Gastroesophageal sphincter (tissue), 4 donors: ENCODE measurements at regions not wholly inside any gene's neighbourhood (a gene's known extent, or its start where the extent isn't known, plus 50 kb on each side); places are given as distances from the start of the nearest gene placed in this dataset.

Source experiments
- ATAC-seq: fragments of 150-250 bp; one replicate; pipeline ENCODE4 v1.9.1; 2016; ENCODE audit warnings: mild to moderate bottlenecking, moderate library complexity
- H3K27ac ChIP-seq, 4 donors: fragments of 200-600 bp; sonication (generic) in 3 of 4; 1 replicate in 3 of 4; 2 replicates in 1 of 4; pipeline ENCODE4 v1.5.1; 2016 to 2019
- H3K27me3 ChIP-seq: fragments of 200-600 bp; sonication (generic); one replicate; pipeline ENCODE4 v1.5.1; 2019
- H3K36me3 ChIP-seq, 2 donors: fragments of 200-600 bp; sonication (generic); one replicate each; pipeline ENCODE4 v1.5.1; 2019; ENCODE audit warnings: control low read depth in 1 of 2
- H3K4me1 ChIP-seq, 3 donors: fragments of 200-600 bp; sonication (generic); 1 replicate in 2 of 3; 2 replicates in 1 of 3; pipeline ENCODE4 v1.5.1; 2016 to 2019; ENCODE audit warnings: control low read depth in 2 of 3
- H3K4me3 ChIP-seq, 2 donors: fragments of 200-600 bp; sonication (generic); one replicate each; pipeline ENCODE4 v1.5.1; 2019; ENCODE audit warnings: mild to moderate bottlenecking in 1 of 2, moderate library complexity in 1 of 2
- H3K9me3 ChIP-seq, 3 donors: fragments of 200-600 bp; sonication (generic); one replicate each; pipeline ENCODE4 v1.5.1; 2017 to 2019; ENCODE audit warnings: control low read depth in 2 of 3
- EP300 ChIP-seq: sonication (generic); formaldehyde crosslinking; IDR thresholded peaks from one replicate; pipeline ENCODE4 v1.6.1; 2017; ENCODE audit warnings: antibody characterized with exemption, mild to moderate bottlenecking
- POLR2A ChIP-seq, 2 donors: fragments of 450-650 bp; IDR thresholded peaks; one replicate each; pipeline ENCODE4 v1.6.1; 2017; ENCODE audit warnings: antibody characterized with exemption in 2 of 2, mild to moderate bottlenecking in 2 of 2, moderate library complexity in 1 of 2
- POLR2AphosphoS5 ChIP-seq: sonication (generic); formaldehyde crosslinking; IDR thresholded peaks from one replicate; pipeline ENCODE4 v1.6.1; 2017; ENCODE audit warnings: antibody characterized with exemption
- WGBS, 2 donors: methylation state at CpG; one replicate each; pipeline ENCODE4 v1.1.5; 2018; ENCODE audit warnings: low coverage in 1 of 2; 5-methylcytosine and 5-hydroxymethylcytosine counted together
- TF ChIP-seq, protein P1 (sequence below), 4 experiments: fragments of 200-600 bp in 2 of 4; fragments of 450-650 bp in 2 of 4; sonication (generic) in 1 of 4; IDR thresholded peaks; one replicate each; pipeline ENCODE4 v1.5.1; 2017 to 2019; ENCODE audit warnings: antibody characterized with exemption in 4 of 4, mild to moderate bottlenecking in 2 of 4, moderate library complexity in 2 of 4

- WGBS, 2 donors: 62 to 70% methylated on average over 2 to 5 of the region's 5 CpGs
These were observed 86.7 kb upstream of the ANKRD34C start for GRCh38 chr15:79195802-79196201.

GRCh38 chr15:79195239-79195638 is 87.3 kb upstream of the ANKRD34C start:
- Histone ChIP-seq H3K27ac (no peak overlapping the region), H3K4me1 (no peaks in the 10 kb centered on the region), H3K27me3 (peaks cover 42% of the 10 kb centered on the region), H3K36me3 (no peaks in the 10 kb centered on the region), H3K4me3 (no peak overlapping the region), H3K9me3 (no peaks in the 10 kb centered on the region)
- ATAC-seq: no peak
- TF ChIP-seq, protein P1, sequence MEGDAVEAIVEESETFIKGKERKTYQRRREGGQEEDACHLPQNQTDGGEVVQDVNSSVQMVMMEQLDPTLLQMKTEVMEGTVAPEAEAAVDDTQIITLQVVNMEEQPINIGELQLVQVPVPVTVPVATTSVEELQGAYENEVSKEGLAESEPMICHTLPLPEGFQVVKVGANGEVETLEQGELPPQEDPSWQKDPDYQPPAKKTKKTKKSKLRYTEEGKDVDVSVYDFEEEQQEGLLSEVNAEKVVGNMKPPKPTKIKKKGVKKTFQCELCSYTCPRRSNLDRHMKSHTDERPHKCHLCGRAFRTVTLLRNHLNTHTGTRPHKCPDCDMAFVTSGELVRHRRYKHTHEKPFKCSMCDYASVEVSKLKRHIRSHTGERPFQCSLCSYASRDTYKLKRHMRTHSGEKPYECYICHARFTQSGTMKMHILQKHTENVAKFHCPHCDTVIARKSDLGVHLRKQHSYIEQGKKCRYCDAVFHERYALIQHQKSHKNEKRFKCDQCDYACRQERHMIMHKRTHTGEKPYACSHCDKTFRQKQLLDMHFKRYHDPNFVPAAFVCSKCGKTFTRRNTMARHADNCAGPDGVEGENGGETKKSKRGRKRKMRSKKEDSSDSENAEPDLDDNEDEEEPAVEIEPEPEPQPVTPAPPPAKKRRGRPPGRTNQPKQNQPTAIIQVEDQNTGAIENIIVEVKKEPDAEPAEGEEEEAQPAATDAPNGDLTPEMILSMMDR (IDR thresholded peaks at IDR 0.05): no peak
- TF ChIP-seq POLR2A (IDR thresholded peaks at IDR 0.05): no peak
- TF ChIP-seq EP300: no peak
- TF ChIP-seq POLR2AphosphoS5: no peak
- WGBS, 2 donors: 40 to 49% methylated on average over 1 to 4 of the region's 4 CpGs

More at GRCh38 chr15:79195802-79196201, 86.7 kb upstream of the ANKRD34C start:
- H3K4me3 ChIP-seq: no peak overlapping the region
- no peaks in the 10 kb centered on the region for H3K9me3 ChIP-seq
- H3K27ac ChIP-seq: no peak overlapping the region
- no peaks in the 10 kb centered on the region for H3K36me3 ChIP-seq
- no peak for ATAC-seq
- H3K27me3 ChIP-seq: peaks cover 42% of the 10 kb centered on the region
- TF ChIP-seq POLR2A (IDR thresholded peaks at IDR 0.05): no peak
- TF ChIP-seq POLR2AphosphoS5: no peak
- no peak for TF ChIP-seq EP300
- TF ChIP-seq, protein P1 (IDR thresholded peaks at IDR 0.05): no peak
- no peaks in the 10 kb centered on the region for H3K4me1 ChIP-seq

GRCh38 chr15:79194386-79194785 is 88.1 kb upstream of the ANKRD34C start:
- ATAC-seq: no peak
- Histone ChIP-seq H3K4me3 (no peak overlapping the region), H3K27me3 (peaks cover 42% of the 10 kb centered on the region), H3K36me3 (no peaks in the 10 kb centered on the region), H3K4me1 (no peaks in the 10 kb centered on the region), H3K27ac (no peak overlapping the region), H3K9me3 (no peaks in the 10 kb centered on the region)
- TF ChIP-seq, protein P1 (IDR thresholded peaks at IDR 0.05): no peak
- no peak for TF ChIP-seq POLR2A (IDR thresholded peaks at IDR 0.05)
- TF ChIP-seq POLR2AphosphoS5: no peak
- TF ChIP-seq EP300: no peak
- 63 to 79% methylated on average over 2 to 3 of the region's 3 CpGs for WGBS, 2 donors

- no peak for ATAC-seq
- Histone ChIP-seq H3K27me3 (peaks cover 41% of the 10 kb centered on the region), H3K27ac (no peak overlapping the region), H3K4me1 (no peaks in the 10 kb centered on the region), H3K4me3 (no peak overlapping the region), H3K36me3 (no peaks in the 10 kb centered on the region), H3K9me3 (no peaks in the 10 kb centered on the region)
- WGBS, 2 donors: 62 to 76% methylated on average over 2 of the region's 2 CpGs
- TF ChIP-seq, protein P1 (IDR thresholded peaks at IDR 0.05): no peak
These were observed 89.0 kb upstream of the ANKRD34C start for GRCh38 chr15:79193549-79193948.

DNA sequence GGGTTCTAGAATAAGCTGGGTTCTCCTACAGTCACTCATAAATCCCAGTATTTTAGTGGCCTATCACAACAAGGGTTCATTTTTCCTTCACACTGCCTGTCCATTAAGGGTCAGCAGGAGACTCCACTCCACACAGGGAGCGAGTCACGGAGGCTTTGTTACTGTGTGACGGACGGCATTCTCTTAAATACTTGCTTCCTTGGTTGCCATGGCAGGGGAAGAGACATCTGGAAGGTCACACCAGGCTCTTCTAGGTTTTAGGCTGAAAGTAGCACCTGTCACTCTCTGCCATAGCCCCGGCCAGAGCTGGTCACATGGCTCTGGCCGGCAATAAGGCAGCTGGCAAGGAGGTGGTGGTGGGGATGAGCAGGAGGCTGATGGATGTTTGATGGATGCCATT is 89.4 kb upstream of the ANKRD34C start:
- Histone ChIP-seq H3K27me3 (peaks cover 38% of the 10 kb centered on the region), H3K9me3 (no peaks in the 10 kb centered on the region), H3K4me1 (no peaks in the 10 kb centered on the region), H3K27ac (no peak overlapping the region), H3K4me3 (no peak overlapping the region), H3K36me3 (no peaks in the 10 kb centered on the region)
- ATAC-seq: no peak
- no peak for TF ChIP-seq EP300
- TF ChIP-seq, protein P1 (IDR thresholded peaks at IDR 0.05): no peak
- TF ChIP-seq POLR2A (IDR thresholded peaks at IDR 0.05): no peak
- no peak for TF ChIP-seq POLR2AphosphoS5
- 80% methylated on average over 1 of the region's 6 CpGs; no CpG with 5 or more reads in 1 of the 2 donors for WGBS, 2 donors
